DMS153 (cell line): ENCODE measurements at regions not wholly inside any gene's neighbourhood (a gene's known extent, or its start where the extent isn't known, plus 50 kb on each side); places are given as distances from the start of the nearest gene placed in this dataset.

Source experiments
- DNase-seq: peaks from one replicate; lab custom pipeline; 2025; lab: John Stamatoyannopoulos, UW

- DNase-seq, result no peak
Measured at GRCh38 chr2:14524041-14524802, 108.3 kb upstream of the LRATD1 start.

DNA sequence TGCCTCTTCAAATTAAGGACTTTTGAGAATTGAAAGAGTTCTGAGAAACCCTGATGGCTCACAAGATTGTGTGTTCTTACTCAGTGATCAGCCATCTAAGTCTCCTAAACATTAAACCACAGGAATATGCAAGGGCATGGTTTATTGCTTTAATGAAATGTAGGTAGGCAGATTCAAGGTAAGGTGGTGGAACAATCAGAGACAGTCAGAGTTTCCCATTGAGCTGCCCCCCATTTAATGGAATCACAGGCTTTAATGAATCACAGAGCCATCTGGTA, 107.8 kb upstream of the LRATD1 start:
- DNase-seq, result no peak

- DNase-seq, result no peak
Measured at GRCh38 chr2:14530506-14530905, 102.0 kb upstream of the LRATD1 start.

GRCh38 chr2:14533131-14533757, 99.3 kb upstream of the LRATD1 start:
- DNase-seq, result no peak

DNA sequence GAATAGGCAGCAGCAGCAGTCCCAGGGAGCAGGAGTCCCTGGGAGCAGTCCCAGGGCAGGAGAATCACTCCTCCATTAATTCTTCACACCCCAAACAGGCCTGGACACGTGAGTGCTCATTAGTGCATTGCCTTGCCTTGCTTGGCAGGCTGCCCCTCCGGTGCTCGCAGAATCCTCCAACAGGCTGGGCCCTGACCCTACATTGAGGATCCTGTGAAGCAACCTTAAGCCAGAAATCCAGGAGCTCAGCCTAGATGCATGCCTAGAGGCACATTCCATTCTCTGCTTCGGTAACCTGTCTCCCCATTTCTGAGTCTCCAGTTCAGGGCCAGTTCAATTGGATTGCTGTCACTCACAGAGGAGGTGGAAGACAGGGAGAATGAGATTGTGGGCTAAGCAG, 97.4 kb upstream of the LRATD1 start:
- no peak for DNase-seq

DNA sequence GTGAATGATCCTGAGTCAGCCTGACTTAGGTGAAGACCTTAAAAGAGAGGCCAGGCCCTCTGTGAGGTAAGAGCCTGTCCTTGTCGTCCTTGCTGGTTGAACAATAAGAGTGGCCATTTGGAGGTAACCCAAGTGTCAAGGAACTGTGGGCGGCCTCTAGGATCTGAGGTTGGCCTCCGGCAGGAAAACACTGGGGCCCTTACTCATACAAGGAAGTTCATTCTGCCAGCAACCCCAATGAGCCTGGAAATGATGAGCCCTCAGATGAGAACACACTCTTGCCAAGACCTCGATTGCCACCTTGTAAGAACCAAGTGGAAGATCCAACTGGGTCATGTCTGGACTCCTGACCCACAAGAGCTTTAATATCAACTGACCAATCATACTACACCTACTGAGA, 95.5 kb upstream of the LRATD1 start:
- DNase-seq, result no peak

- no peak for DNase-seq
Measured at GRCh38 chr2:14540015-14540414, 92.5 kb upstream of the LRATD1 start.

DNA sequence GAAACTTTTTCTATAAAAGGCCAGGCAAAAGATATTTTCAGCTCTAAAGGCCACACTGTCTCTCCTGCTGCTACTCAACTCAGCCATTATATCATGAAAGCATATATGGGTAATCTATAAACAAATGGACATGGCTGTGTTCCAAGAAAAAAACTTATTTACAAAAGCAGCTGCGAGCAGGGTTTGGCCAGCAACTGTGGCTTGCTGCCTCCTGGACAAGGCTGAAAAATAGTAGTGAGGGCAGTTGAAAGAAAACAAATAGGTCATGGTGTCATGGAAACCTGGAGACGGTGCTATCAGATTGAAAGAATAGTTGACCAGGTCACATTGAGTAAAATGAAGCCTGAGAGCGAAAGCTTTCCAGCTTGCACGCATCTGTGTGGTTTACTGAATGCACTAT, 89.2 kb upstream of the LRATD1 start:
- peak; percentile 39 for DNase-seq

GRCh38 chr2:14544247-14544646, 88.3 kb upstream of the LRATD1 start:
- no peak for DNase-seq

GRCh38 chr2:14547830-14548229, 84.7 kb upstream of the LRATD1 start:
- no peak for DNase-seq

DNA sequence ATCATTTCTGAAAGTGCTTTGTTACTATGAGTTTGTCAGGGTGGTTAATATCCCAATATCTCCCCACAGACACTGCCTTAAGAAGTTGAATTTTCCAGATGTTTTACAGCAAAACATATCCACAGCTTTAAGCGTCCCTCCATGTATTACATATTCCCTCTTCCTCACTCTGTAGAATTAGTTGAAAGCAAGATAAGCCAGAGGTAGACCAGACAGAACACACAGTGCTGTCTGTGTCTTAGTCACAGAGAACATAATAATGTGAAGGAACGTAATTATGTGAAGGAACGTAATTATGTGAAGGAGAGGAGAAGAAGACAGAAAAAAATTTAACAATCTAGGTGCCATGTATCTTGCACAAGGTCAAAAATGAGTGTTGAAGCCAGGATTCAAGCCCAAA, 81.9 kb upstream of the LRATD1 start:
- no peak for DNase-seq

- DNase-seq, result no peak
Measured at GRCh38 chr2:14551069-14551468, 81.4 kb upstream of the LRATD1 start.

DNA sequence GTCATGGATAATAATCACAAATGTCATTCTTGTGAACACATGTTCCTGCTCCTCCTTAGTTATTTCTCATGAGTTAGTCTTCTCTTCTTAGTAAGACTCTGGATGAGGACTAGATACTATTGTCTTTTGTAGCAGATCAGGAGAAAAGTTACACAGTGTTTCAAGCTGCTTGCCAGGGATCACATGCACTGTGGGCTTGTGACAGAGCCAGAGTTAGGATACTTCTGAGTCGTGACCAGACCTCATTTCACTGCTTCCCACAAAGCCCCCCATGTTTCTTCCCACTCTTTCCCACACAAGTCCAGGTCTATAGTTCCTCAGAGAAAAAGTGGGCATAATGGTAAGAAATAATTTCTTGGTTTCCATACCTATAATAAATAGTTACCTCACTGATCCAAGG, 80.2 kb upstream of the LRATD1 start:
- DNase-seq, result no peak

GRCh38 chr2:14552818-14553217, 79.7 kb upstream of the LRATD1 start:
- DNase-seq, result no peak

GRCh38 chr2:14554849-14555545, 77.5 kb upstream of the LRATD1 start:
- DNase-seq, result no peak

- DNase-seq, result no peak
Measured at GRCh38 chr2:14557111-14557510, 75.4 kb upstream of the LRATD1 start.

DNA sequence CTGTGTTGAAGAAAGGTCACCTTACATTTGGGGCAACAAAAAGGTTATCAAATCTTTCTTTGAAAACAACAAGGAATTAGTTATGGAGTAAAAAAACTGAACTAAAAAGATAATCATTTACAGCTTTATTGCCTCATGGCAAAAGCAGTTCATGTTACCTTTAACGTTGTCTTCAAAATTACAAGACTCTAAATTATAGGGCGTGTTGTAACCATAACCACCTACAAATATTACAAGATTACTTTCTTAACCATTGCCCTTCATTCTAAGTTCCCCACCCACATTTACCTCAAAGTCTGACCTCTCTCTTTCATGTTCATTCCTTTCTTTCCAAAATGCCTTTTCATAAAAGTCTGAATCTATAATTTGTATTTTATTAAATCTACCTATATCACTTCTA, 74.6 kb upstream of the LRATD1 start:
- no peak for DNase-seq

- DNase-seq, result no peak
Measured at GRCh38 chr2:14558335-14558919, 74.1 kb upstream of the LRATD1 start.

DNA sequence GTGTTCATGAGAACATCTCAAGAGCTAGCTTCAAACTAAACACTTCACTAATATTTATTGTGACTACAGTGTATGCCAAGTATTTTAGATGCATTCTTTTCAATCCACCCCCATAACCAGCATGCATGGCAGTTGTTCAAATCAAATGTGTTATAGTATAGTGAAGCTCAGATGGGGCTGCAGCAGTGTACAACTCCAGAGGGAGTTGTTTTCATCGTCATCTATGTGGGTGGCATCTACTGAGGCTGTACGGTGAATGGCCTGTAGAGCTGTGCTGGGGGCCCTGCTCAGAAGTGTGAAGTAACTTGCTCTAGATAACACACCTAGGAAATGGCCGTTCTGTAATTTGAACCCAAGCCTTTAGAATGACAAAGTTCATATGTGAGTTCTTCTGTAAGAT, 71.8 kb upstream of the LRATD1 start:
- no peak for DNase-seq

- no peak for DNase-seq
Measured at GRCh38 chr2:14563324-14563723, 69.2 kb upstream of the LRATD1 start.

DNA sequence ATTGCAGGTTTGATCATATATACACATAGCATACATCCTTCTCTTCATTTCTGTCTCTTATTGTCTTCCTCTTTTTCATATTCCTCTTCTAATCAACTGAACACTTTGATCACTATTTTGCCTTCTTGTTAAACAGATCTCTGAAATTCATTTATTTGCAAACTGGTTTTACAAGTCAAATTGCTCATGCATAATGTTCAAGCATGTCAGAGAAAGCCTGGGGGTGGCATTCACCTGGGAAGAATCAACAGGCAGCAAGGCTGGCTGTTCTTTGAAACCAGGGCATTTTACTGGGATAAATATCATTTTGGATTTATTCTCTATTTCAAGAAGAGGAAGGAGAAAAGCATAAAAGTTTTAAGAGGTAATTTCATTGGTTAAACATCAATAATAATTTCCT, 66.9 kb upstream of the LRATD1 start:
- DNase-seq, result no peak

GRCh38 chr2:14567561-14567960, 65.0 kb upstream of the LRATD1 start:
- DNase-seq, result no peak

DNA sequence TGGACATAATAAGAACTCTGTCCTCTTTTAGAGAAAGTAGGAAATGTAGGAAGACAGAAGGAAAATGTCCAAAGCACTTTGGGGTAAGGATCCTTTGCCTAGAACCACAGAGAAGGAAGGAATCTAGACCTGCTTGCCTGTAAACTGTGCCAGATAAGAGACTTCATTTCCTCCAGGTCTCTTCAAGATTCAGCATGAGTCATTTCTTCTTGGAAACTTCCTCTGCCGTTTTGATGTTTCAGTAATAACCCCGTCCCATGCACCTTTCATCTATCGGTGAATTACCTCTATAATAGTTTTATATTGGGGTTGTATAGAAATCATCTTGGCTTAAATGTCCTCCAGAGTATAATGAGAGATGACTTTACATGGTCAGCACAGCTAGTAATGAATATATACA, 63.2 kb upstream of the LRATD1 start:
- DNase-seq, result no peak
